Gastroesophageal sphincter (tissue), 4 donors: ENCODE measurements at regions not wholly inside any gene's neighbourhood (a gene's known extent, or its start where the extent isn't known, plus 50 kb on each side); places are given as distances from the start of the nearest gene placed in this dataset.

Experiments
- ATAC-seq: fragments of 150-250 bp; one replicate; pipeline ENCODE4 v1.9.1; 2016; ENCODE audit warnings: mild to moderate bottlenecking, moderate library complexity
- H3K27ac ChIP-seq, 4 donors: fragments of 200-600 bp; sonication (generic) in 3 of 4; 1 replicate in 3 of 4; 2 replicates in 1 of 4; pipeline ENCODE4 v1.5.1; 2016 to 2019
- H3K27me3 ChIP-seq: fragments of 200-600 bp; sonication (generic); one replicate; pipeline ENCODE4 v1.5.1; 2019
- H3K36me3 ChIP-seq, 2 donors: fragments of 200-600 bp; sonication (generic); one replicate each; pipeline ENCODE4 v1.5.1; 2019; ENCODE audit warnings: control low read depth in 1 of 2
- H3K4me1 ChIP-seq, 3 donors: fragments of 200-600 bp; sonication (generic); 1 replicate in 2 of 3; 2 replicates in 1 of 3; pipeline ENCODE4 v1.5.1; 2016 to 2019; ENCODE audit warnings: control low read depth in 2 of 3
- H3K4me3 ChIP-seq, 2 donors: fragments of 200-600 bp; sonication (generic); one replicate each; pipeline ENCODE4 v1.5.1; 2019; ENCODE audit warnings: mild to moderate bottlenecking in 1 of 2, moderate library complexity in 1 of 2
- H3K9me3 ChIP-seq, 3 donors: fragments of 200-600 bp; sonication (generic); one replicate each; pipeline ENCODE4 v1.5.1; 2017 to 2019; ENCODE audit warnings: control low read depth in 2 of 3
- CTCF ChIP-seq, 4 experiments: fragments of 200-600 bp in 2 of 4; fragments of 450-650 bp in 2 of 4; sonication (generic) in 1 of 4; IDR thresholded peaks; one replicate each; pipeline ENCODE4 v1.5.1; 2017 to 2019; ENCODE audit warnings: antibody characterized with exemption in 4 of 4, mild to moderate bottlenecking in 2 of 4, moderate library complexity in 2 of 4
- EP300 ChIP-seq: sonication (generic); formaldehyde crosslinking; IDR thresholded peaks from one replicate; pipeline ENCODE4 v1.6.1; 2017; ENCODE audit warnings: antibody characterized with exemption, mild to moderate bottlenecking
- POLR2A ChIP-seq, 2 donors: fragments of 450-650 bp; IDR thresholded peaks; one replicate each; pipeline ENCODE4 v1.6.1; 2017; ENCODE audit warnings: antibody characterized with exemption in 2 of 2, mild to moderate bottlenecking in 2 of 2, moderate library complexity in 1 of 2
- POLR2AphosphoS5 ChIP-seq: sonication (generic); formaldehyde crosslinking; IDR thresholded peaks from one replicate; pipeline ENCODE4 v1.6.1; 2017; ENCODE audit warnings: antibody characterized with exemption
- WGBS, 2 donors: methylation state at CpG; one replicate each; pipeline ENCODE4 v1.1.5; 2018; ENCODE audit warnings: low coverage in 1 of 2; 5-methylcytosine and 5-hydroxymethylcytosine counted together

GRCh38 chr12:34287437-34287836 lies 265.1 kb downstream of the ALG10 start:
- H3K27ac ChIP-seq, result no peak overlapping the region
- H3K27me3 ChIP-seq, result no peaks in the 10 kb centered on the region
- no peak for ATAC-seq
- H3K9me3 ChIP-seq, result peaks cover 0 to 76% (median 0%) of the 10 kb centered on the region in 3 donors
- no peak for TF ChIP-seq POLR2A (IDR thresholded peaks at IDR 0.05)
- TF ChIP-seq POLR2AphosphoS5, result no peak
- no peak for TF ChIP-seq EP300
- TF ChIP-seq CTCF (IDR thresholded peaks at IDR 0.05), result no peak
- no peaks in the 10 kb centered on the region for H3K36me3 ChIP-seq
- WGBS, 2 donors, result 54 to 86% methylated on average over 1 to 6 of the region's 9 CpGs
- no peaks in the 10 kb centered on the region for H3K4me1 ChIP-seq
- H3K4me3 ChIP-seq, result no peak overlapping the region

- TF ChIP-seq POLR2AphosphoS5 (no peak), CTCF (IDR thresholded peaks at IDR 0.05) (no peak)
- Histone ChIP-seq H3K9me3 (peaks cover 0 to 68% (median 0%) of the 10 kb centered on the region in 3 donors), H3K27ac (no peak overlapping the region), H3K36me3 (no peaks in the 10 kb centered on the region), H3K4me3 (no peak overlapping the region), H3K27me3 (no peaks in the 10 kb centered on the region), H3K4me1 (no peaks in the 10 kb centered on the region)
- WGBS, 2 donors, result 66 to 67% methylated on average over 17 to 22 of the region's 32 CpGs
- ATAC-seq, result no peak
These were observed 266.0 kb downstream of the ALG10 start for GRCh38 chr12:34287986-34288962.

GRCh38 chr12:34288963-34289345 lies 266.7 kb downstream of the ALG10 start:
- ATAC-seq, result no peak
- Histone ChIP-seq H3K36me3 (no peaks in the 10 kb centered on the region), H3K4me3 (no peak overlapping the region), H3K27me3 (peaks cover under 1% of the 10 kb centered on the region), H3K9me3 (peaks cover 0 to 61% (median 0%) of the 10 kb centered on the region in 3 donors), H3K27ac (no peak overlapping the region), H3K4me1 (no peaks in the 10 kb centered on the region)
- WGBS, 2 donors, result 73 to 97% methylated on average over 5 to 12 of the region's 12 CpGs
- no peak for TF ChIP-seq EP300
- no peak for TF ChIP-seq POLR2A (IDR thresholded peaks at IDR 0.05)
- TF ChIP-seq POLR2AphosphoS5, result no peak
- no peak for TF ChIP-seq CTCF (IDR thresholded peaks at IDR 0.05)

GRCh38 chr12:34289431-34290380 lies 267.4 kb downstream of the ALG10 start:
- Histone ChIP-seq H3K4me3 (no peak overlapping the region), H3K27me3 (peaks cover 8% of the 10 kb centered on the region), H3K36me3 (no peaks in the 10 kb centered on the region), H3K27ac (no peak overlapping the region), H3K4me1 (no peaks in the 10 kb centered on the region), H3K9me3 (peaks cover 0 to 54% (median 0%) of the 10 kb centered on the region in 3 donors)
- WGBS, 2 donors, result 64 to 67% methylated on average over 18 to 49 of the region's 49 CpGs
- no peak for TF ChIP-seq EP300
- no peak for ATAC-seq

GRCh38 chr12:34290381-34290995 lies 268.2 kb downstream of the ALG10 start:
- peaks cover 15% of the 10 kb centered on the region for H3K27me3 ChIP-seq
- no peak for ATAC-seq
- TF ChIP-seq EP300, result no peak
- no peak for TF ChIP-seq CTCF (IDR thresholded peaks at IDR 0.05)
- no peak for TF ChIP-seq POLR2A (IDR thresholded peaks at IDR 0.05)
- no peak for TF ChIP-seq POLR2AphosphoS5
- no peak overlapping the region for H3K27ac ChIP-seq
- H3K36me3 ChIP-seq, result no peaks in the 10 kb centered on the region
- 51 to 62% methylated on average over 12 to 22 of the region's 27 CpGs for WGBS, 2 donors
- no peak overlapping the region for H3K4me3 ChIP-seq
- no peaks in the 10 kb centered on the region for H3K4me1 ChIP-seq
- H3K9me3 ChIP-seq, result peaks cover 0 to 46% (median 0%) of the 10 kb centered on the region in 3 donors
